Neural crest cell (in vitro differentiated cells): ENCODE measurements at regions not wholly inside any gene's neighbourhood (a gene's known extent, or its start where the extent isn't known, plus 50 kb on each side); places are given as distances from the start of the nearest gene placed in this dataset.

ENCODE experiments used
- DNase-seq: peaks from one replicate; pipeline ENCODE4 v3.0.0; 2021; ENCODE audit warnings: low read depth, mixed read lengths, low spot score
- H3K27ac Mint-ChIP-seq: one replicate; pipeline ENCODE4 v1.8.0; 2021; ENCODE audit warnings: mild to moderate bottlenecking, mixed read lengths; ENCODE audit not compliant: unreplicated experiment
- H3K27me3 Mint-ChIP-seq: 2 replicates; pipeline ENCODE4 v1.8.0; 2021; ENCODE audit warnings: low read depth, mild to moderate bottlenecking, mixed read lengths
- H3K36me3 Mint-ChIP-seq: 2 replicates; pipeline ENCODE4 v1.8.0; 2021; ENCODE audit warnings: low read depth, mild to moderate bottlenecking, mixed read lengths
- H3K4me1 Mint-ChIP-seq: 2 replicates; pipeline ENCODE4 v1.8.0; 2021; ENCODE audit warnings: mixed read lengths
- H3K4me3 Mint-ChIP-seq: one replicate; pipeline ENCODE4 v1.8.0; 2021; ENCODE audit warnings: mild to moderate bottlenecking, mixed read lengths
- H3K9me3 Mint-ChIP-seq: 2 replicates; pipeline ENCODE4 v1.8.0; 2021; ENCODE audit warnings: mixed read lengths
- TF ChIP-seq, protein P1 (sequence below): fragments of 200-600 bp; sonication (generic); conservative IDR thresholded peaks from 2 replicates; pipeline ENCODE4 v1.5.0; 2021; ENCODE audit warnings: antibody characterized with exemption, mild to moderate bottlenecking

DNA sequence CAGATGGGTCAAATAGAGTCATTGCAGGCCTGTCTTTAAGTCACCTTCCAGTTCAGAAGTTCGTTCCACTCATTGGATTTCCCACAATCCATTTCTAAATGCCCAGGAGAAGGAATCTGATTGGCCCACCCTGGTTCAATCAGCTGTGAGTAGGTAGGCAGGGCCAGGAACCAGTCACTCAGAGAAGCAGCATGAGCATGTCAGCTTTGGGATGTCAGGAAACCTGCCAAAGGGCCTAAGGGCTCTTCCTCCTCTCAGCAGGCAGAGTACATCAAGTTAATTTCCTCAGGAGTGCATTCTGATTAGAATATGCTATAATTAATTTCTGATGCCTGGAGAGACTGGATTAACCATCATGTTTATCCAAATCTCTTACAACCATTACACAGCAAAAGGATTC lies 412.9 kb upstream of the CCNH start:
- TF ChIP-seq, protein P1, sequence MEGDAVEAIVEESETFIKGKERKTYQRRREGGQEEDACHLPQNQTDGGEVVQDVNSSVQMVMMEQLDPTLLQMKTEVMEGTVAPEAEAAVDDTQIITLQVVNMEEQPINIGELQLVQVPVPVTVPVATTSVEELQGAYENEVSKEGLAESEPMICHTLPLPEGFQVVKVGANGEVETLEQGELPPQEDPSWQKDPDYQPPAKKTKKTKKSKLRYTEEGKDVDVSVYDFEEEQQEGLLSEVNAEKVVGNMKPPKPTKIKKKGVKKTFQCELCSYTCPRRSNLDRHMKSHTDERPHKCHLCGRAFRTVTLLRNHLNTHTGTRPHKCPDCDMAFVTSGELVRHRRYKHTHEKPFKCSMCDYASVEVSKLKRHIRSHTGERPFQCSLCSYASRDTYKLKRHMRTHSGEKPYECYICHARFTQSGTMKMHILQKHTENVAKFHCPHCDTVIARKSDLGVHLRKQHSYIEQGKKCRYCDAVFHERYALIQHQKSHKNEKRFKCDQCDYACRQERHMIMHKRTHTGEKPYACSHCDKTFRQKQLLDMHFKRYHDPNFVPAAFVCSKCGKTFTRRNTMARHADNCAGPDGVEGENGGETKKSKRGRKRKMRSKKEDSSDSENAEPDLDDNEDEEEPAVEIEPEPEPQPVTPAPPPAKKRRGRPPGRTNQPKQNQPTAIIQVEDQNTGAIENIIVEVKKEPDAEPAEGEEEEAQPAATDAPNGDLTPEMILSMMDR = no peak
- H3K36me3 Mint-ChIP-seq = peaks cover 2% of the 10 kb centered on the region
- no peaks in the 10 kb centered on the region for H3K9me3 Mint-ChIP-seq
- no peak overlapping the region for H3K4me3 Mint-ChIP-seq
- H3K4me1 Mint-ChIP-seq = peaks cover 4% of the 10 kb centered on the region
- no peak overlapping the region for H3K27ac Mint-ChIP-seq
- DNase-seq = no peak
- H3K27me3 Mint-ChIP-seq = no peaks in the 10 kb centered on the region

DNA sequence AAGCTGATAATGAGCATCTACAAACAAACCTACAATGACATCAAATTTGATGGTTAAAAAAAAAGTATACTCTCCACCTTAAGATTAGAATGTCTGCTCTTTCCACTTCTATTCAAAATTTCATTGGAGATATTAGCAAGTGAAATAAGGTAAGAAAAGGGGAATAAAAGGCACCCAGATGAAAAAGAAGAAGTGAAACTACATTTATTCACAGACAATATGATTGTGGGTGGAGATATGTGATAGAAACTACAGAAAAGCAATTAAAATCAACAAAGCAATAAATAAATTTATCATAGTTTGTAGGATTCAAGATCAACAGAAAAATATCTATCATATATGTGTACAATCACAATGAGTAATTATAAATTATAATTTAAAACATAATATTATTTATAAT lies 395.1 kb upstream of the CCNH start:
- H3K27me3 Mint-ChIP-seq = no peaks in the 10 kb centered on the region
- peaks cover 5% of the 10 kb centered on the region for H3K9me3 Mint-ChIP-seq
- no peak for DNase-seq
- no peak overlapping the region for H3K4me3 Mint-ChIP-seq
- TF ChIP-seq, protein P1 = no peak
- H3K36me3 Mint-ChIP-seq = no peaks in the 10 kb centered on the region
- no peaks in the 10 kb centered on the region for H3K4me1 Mint-ChIP-seq
- H3K27ac Mint-ChIP-seq = no peak overlapping the region

DNA sequence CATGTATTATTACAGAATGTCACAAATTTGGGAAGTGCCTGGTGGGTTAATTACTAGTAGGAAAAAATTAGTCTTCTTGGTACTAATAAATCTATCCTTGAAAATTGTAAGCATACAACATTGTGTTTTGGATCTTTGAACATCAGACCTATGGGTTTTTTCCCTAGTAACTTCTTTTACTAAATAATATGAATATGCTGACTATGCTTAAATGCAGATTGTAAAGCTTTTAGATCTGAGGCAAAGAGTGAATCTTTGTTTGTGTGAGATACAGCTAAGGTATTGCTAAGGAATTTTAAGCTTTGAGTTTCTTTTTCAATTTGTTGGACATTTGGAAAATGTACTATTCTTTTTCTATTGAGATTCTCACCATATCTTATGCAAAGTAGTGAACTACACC lies 390.6 kb upstream of the CCNH start:
- no peak for DNase-seq
- no peak overlapping the region for H3K4me3 Mint-ChIP-seq
- no peaks in the 10 kb centered on the region for H3K36me3 Mint-ChIP-seq
- no peaks in the 10 kb centered on the region for H3K27me3 Mint-ChIP-seq
- H3K9me3 Mint-ChIP-seq = peaks cover 3% of the 10 kb centered on the region
- H3K4me1 Mint-ChIP-seq = no peaks in the 10 kb centered on the region
- no peak overlapping the region for H3K27ac Mint-ChIP-seq
- TF ChIP-seq, protein P1 = no peak

DNA sequence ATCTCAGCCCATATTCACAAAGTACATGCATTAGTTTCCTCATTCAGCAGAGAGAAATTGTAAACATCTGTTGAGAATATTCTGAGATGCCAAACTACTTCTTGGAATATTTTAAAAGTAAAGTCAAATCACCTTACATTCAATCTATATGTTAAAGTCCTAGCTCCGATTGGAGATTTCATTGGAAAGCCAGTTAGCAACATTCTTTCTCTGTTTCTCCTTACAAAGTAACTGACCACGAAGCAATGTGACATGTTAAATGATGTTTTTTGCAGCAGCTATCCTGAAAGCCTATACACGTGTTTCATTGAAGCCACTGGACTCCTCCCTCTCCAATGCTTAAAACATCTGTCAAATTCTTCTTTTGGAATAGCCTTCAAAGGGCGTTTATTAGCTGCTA lies 379.1 kb upstream of the CCNH start:
- TF ChIP-seq, protein P1 = no peak
- no peaks in the 10 kb centered on the region for H3K9me3 Mint-ChIP-seq
- H3K36me3 Mint-ChIP-seq = no peaks in the 10 kb centered on the region
- no peak overlapping the region for H3K4me3 Mint-ChIP-seq
- no peak for DNase-seq
- H3K4me1 Mint-ChIP-seq = peaks cover 15% of the 10 kb centered on the region
- no peak overlapping the region for H3K27ac Mint-ChIP-seq
- H3K27me3 Mint-ChIP-seq = peaks cover 10% of the 10 kb centered on the region

DNA sequence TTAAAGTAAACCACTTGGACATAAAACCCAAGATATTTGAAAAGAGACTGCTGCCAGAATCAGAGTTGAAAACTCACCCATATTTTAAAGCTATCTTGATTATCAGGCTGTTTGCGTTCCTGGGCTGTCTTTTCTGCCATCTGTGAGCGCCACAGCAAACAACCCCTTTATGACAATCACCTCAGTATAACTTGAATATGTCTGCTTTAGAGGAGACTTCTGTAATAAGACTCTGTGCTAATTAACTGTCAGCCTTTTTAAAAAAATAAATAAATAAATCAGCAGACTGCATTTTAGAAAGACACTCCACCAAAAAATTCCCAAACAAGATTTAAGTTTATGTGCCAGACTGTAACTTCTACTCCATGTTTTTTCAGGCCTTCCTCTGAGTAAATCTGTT lies 375.7 kb upstream of the CCNH start:
- Mint-ChIP-seq H3K27me3 (peaks cover 25% of the 10 kb centered on the region), H3K4me1 (peaks cover 15% of the 10 kb centered on the region), H3K27ac (no peak overlapping the region), H3K9me3 (no peaks in the 10 kb centered on the region), H3K4me3 (no peak overlapping the region), H3K36me3 (no peaks in the 10 kb centered on the region)
- TF ChIP-seq, protein P1 = no peak
- no peak for DNase-seq

DNA sequence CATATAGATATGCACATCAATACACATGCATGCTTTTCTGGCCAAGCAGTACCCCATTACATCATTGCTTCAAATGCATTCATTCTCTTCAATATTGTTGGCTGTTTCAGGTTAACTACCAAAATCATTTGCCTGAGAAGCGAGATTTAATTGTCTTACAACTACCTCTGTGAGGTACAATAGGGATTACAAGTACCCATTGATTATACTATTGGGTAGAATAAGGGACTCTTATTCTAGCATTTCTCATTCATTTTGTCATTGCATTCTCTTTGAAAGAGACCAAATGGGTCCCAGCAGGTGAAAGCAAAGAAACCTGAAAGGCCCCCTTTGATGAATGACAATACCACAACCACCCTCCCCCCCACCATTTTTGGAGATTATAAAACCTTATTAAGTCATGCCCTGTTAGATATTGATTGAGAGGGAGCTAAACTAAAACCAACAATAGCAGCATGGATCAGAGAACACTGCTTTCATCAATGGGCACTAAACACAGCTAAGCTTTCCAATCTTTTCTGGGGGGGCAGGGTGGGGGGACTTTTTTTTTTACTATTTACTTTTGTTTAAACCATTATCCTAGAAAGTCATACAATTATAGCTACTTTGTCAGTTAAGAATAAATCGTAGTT lies 375.0 kb upstream of the CCNH start:
- H3K4me3 Mint-ChIP-seq = no peak overlapping the region
- TF ChIP-seq, protein P1 = no peak
- DNase-seq = no peak
- no peaks in the 10 kb centered on the region for H3K36me3 Mint-ChIP-seq
- no peaks in the 10 kb centered on the region for H3K9me3 Mint-ChIP-seq
- H3K27me3 Mint-ChIP-seq = peaks cover 25% of the 10 kb centered on the region
- H3K27ac Mint-ChIP-seq = no peak overlapping the region
- peaks cover 15% of the 10 kb centered on the region for H3K4me1 Mint-ChIP-seq
